ENCODE measurements at regions not wholly inside any gene's neighbourhood (a gene's known extent, or its start where the extent isn't known, plus 50 kb on each side); places are given as distances from the start of the nearest gene placed in this dataset.

GRCh38 chr1:219523411-219523810 is 89.5 kb downstream of the ZC3H11B start:
- DNase-seq (ENCODE audit: low read depth in 1 of 2, low spot score in 1 of 2): no peak

GRCh38 chr1:219521325-219521724 is 91.6 kb downstream of the ZC3H11B start:
- DNase-seq (ENCODE audit: low read depth in 1 of 2, low spot score in 1 of 2): no peak

- no peak for DNase-seq (ENCODE audit: low read depth in 1 of 2, low spot score in 1 of 2)
These were observed 92.7 kb downstream of the ZC3H11B start for GRCh38 chr1:219520241-219520640.

- no peak for DNase-seq (ENCODE audit: low read depth in 1 of 2, low spot score in 1 of 2)
These were observed 94.0 kb downstream of the ZC3H11B start for GRCh38 chr1:219518907-219519248.

GRCh38 chr1:219518168-219518906 is 94.6 kb downstream of the ZC3H11B start:
- DNase-seq (ENCODE audit: low read depth in 1 of 2, low spot score in 1 of 2): no peak

GRCh38 chr1:219517031-219517430 is 95.9 kb downstream of the ZC3H11B start:
- DNase-seq (ENCODE audit: low read depth in 1 of 2, low spot score in 1 of 2): no peak

GRCh38 chr1:219514728-219515127 is 98.2 kb downstream of the ZC3H11B start:
- DNase-seq (ENCODE audit: low read depth in 1 of 2, low spot score in 1 of 2): no peak

GRCh38 chr1:219507437-219507836 is 105.5 kb downstream of the ZC3H11B start:
- no peak for DNase-seq (ENCODE audit: low read depth in 1 of 2, low spot score in 1 of 2)

GRCh38 chr1:219506936-219507335 is 106.0 kb downstream of the ZC3H11B start:
- no peak for DNase-seq (ENCODE audit: low read depth in 1 of 2, low spot score in 1 of 2)

- DNase-seq (ENCODE audit: low read depth in 1 of 2, low spot score in 1 of 2): no peak
These were observed 106.4 kb downstream of the ZC3H11B start for GRCh38 chr1:219506473-219506899.

- no peak for DNase-seq (ENCODE audit: low read depth in 1 of 2, low spot score in 1 of 2)
These were observed 107.0 kb downstream of the ZC3H11B start for GRCh38 chr1:219505886-219506285.

- no peak for DNase-seq (ENCODE audit: low read depth in 1 of 2, low spot score in 1 of 2)
These were observed 109.3 kb downstream of the ZC3H11B start for GRCh38 chr1:219503604-219504003.

- no peak for DNase-seq (ENCODE audit: low read depth in 1 of 2, low spot score in 1 of 2)
These were observed 112.5 kb downstream of the ZC3H11B start for GRCh38 chr1:219500327-219500897.

GRCh38 chr1:219498666-219499065 is 114.2 kb downstream of the ZC3H11B start:
- no peak for DNase-seq (ENCODE audit: low read depth in 1 of 2, low spot score in 1 of 2)

GRCh38 chr1:219495737-219496408 is 117.0 kb downstream of the ZC3H11B start:
- DNase-seq (ENCODE audit: low read depth in 1 of 2, low spot score in 1 of 2): no peak

- DNase-seq (ENCODE audit: low read depth in 1 of 2, low spot score in 1 of 2): no peak
These were observed 120.2 kb downstream of the ZC3H11B start for GRCh38 chr1:219492717-219493116.

GRCh38 chr1:219490566-219490965 is 122.3 kb downstream of the ZC3H11B start:
- no peak for DNase-seq (ENCODE audit: low read depth in 1 of 2, low spot score in 1 of 2)

GRCh38 chr1:219489636-219490035 is 123.3 kb downstream of the ZC3H11B start:
- no peak for DNase-seq (ENCODE audit: low read depth in 1 of 2, low spot score in 1 of 2)

- no peak for DNase-seq (ENCODE audit: low read depth in 1 of 2, low spot score in 1 of 2)
These were observed 124.6 kb downstream of the ZC3H11B start for GRCh38 chr1:219488275-219488674.

GRCh38 chr1:219483530-219483929 is 129.4 kb downstream of the ZC3H11B start:
- no peak for DNase-seq (ENCODE audit: low read depth in 1 of 2, low spot score in 1 of 2)

GRCh38 chr1:219480011-219480410 is 132.9 kb downstream of the ZC3H11B start:
- no peak for DNase-seq (ENCODE audit: low read depth in 1 of 2, low spot score in 1 of 2)

- DNase-seq (ENCODE audit: low read depth in 1 of 2, low spot score in 1 of 2): no peak
These were observed 134.1 kb downstream of the ZC3H11B start for GRCh38 chr1:219478811-219479210.

All from activated CD4-positive, alpha-beta T cell treated with anti-CD3 and anti-CD28 coated beads, Interleukin-2, amount 50 U/mL, for 24 hours (primary cell).